NT2/D1 (cell line): ENCODE measurements at regions not wholly inside any gene's neighbourhood (a gene's known extent, or its start where the extent isn't known, plus 50 kb on each side); places are given as distances from the start of the nearest gene placed in this dataset.

Source experiments
- SUZ12 ChIP-seq: IDR thresholded peaks from 2 replicates; pipeline ENCODE4 v1.6.1; 2011; ENCODE audit not compliant: insufficient read length, insufficient read depth; ENCODE audit errors: extremely low read depth
- ZNF274 ChIP-seq: IDR thresholded peaks from 2 replicates; pipeline ENCODE4 v1.6.1; 2011; ENCODE audit warnings: mild to moderate bottlenecking, low read depth, low read length

DNA sequence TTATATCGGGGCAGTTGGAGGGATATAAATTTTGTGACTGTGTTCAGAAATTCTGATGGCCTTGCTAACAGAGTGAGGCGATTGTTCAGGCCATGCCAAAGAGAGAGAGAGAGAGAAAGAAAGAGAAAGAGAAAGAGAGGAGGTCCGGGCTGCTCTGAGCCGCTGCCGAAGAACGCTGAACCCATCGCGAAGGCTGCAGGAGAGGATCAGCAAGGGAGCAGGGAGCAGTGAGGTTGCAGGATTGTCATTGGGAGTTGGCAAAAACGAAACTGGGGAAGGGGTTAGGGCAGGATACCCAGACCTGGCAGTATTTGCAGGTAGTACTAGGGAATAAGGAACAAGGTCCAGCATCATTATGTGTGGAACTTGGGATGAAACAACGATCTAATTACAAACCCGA, 537.1 kb downstream of the INSC start:
- no peak for TF ChIP-seq SUZ12
- no peak for TF ChIP-seq ZNF274
